Amygdala (tissue), 56 donors: ENCODE measurements at regions not wholly inside any gene's neighbourhood (a gene's known extent, or its start where the extent isn't known, plus 50 kb on each side); places are given as distances from the start of the nearest gene placed in this dataset.

Source experiments
- DNase-seq, 56 donors: peaks; one replicate each; lab custom pipeline; 2025; lab: John Stamatoyannopoulos, UW

- no peak for DNase-seq
Measured at GRCh38 chr17:77001487-77001886, 133.3 kb downstream of the MGAT5B start.

- DNase-seq: peak in 1 of 56 donors; percentile 10
Measured at GRCh38 chr17:77002103-77003045, 134.2 kb downstream of the MGAT5B start.

- DNase-seq: no peak
Measured at GRCh38 chr17:77003699-77004098, 135.5 kb downstream of the MGAT5B start.

- no peak for DNase-seq
Measured at GRCh38 chr17:77006971-77007649, 133.7 kb upstream of the SEC14L1 start.

- no peak for DNase-seq
Measured at GRCh38 chr17:77009877-77010276, 130.9 kb upstream of the SEC14L1 start.

- no peak for DNase-seq
Measured at GRCh38 chr17:77010667-77011066, 130.1 kb upstream of the SEC14L1 start.

GRCh38 chr17:77011173-77012011 lies 129.4 kb upstream of the SEC14L1 start:
- DNase-seq: peak in 3 of 56 donors; percentile 1 to 36 (median 16)

GRCh38 chr17:77018504-77018903 lies 122.3 kb upstream of the SEC14L1 start:
- DNase-seq: no peak

GRCh38 chr17:77019893-77020379 lies 120.8 kb upstream of the SEC14L1 start:
- no peak for DNase-seq

- no peak for DNase-seq
Measured at GRCh38 chr17:77020973-77021372, 119.8 kb upstream of the SEC14L1 start.

- DNase-seq: no peak
Measured at GRCh38 chr17:77022766-77023165, 118.0 kb upstream of the SEC14L1 start.

- DNase-seq: no peak
Measured at GRCh38 chr17:77025781-77026180, 115.0 kb upstream of the SEC14L1 start.

- no peak for DNase-seq
Measured at GRCh38 chr17:77027271-77027889, 113.4 kb upstream of the SEC14L1 start.

- no peak for DNase-seq
Measured at GRCh38 chr17:77028900-77029299, 111.9 kb upstream of the SEC14L1 start.

GRCh38 chr17:77032929-77033328 lies 107.8 kb upstream of the SEC14L1 start:
- no peak for DNase-seq

- DNase-seq: no peak
Measured at GRCh38 chr17:77033892-77034404, 106.8 kb upstream of the SEC14L1 start.

- no peak for DNase-seq
Measured at GRCh38 chr17:77034677-77035424, 105.9 kb upstream of the SEC14L1 start.

GRCh38 chr17:77035526-77035925 lies 105.2 kb upstream of the SEC14L1 start:
- no peak for DNase-seq

- DNase-seq: no peak
Measured at GRCh38 chr17:77036136-77036840, 104.5 kb upstream of the SEC14L1 start.
